HCT116 (cell line): ENCODE measurements at regions not wholly inside any gene's neighbourhood (a gene's known extent, or its start where the extent isn't known, plus 50 kb on each side); places are given as distances from the start of the nearest gene placed in this dataset.

Experiments used
- ATAC-seq: fragments of 200-7000 bp; cut with Tn5 transposase; 2 replicates; pipeline ENCODE4 v1.9.1; 2020; ENCODE audit warnings: mild to moderate bottlenecking, moderate library complexity
- BruUV-seq: library from RNA; stranded (reverse); fragments of 400-500 nt; replicated peaks from 2 replicates; lab custom pipeline; 2021; lab: Mats Ljungman, UMichigan
- CTCF ChIA-PET: fragments of 300-600 bp; sonication (Branson Sonifier 250); formaldehyde crosslinking; loops from one replicate; lab custom pipeline; 2021; ENCODE audit warnings: antibody characterized with exemption; lab: Charles Lee
- POLR2A ChIA-PET: fragments of 300-600, 350-600 bp; sonication (Branson Sonifier 250); formaldehyde crosslinking; loops from one replicate; lab custom pipeline; 2021; ENCODE audit warnings: antibody characterized with exemption; lab: Charles Lee
- RAD21 ChIA-PET, 2 experiments: fragments of 300-600 bp; sonication (Branson Sonifier 250); formaldehyde crosslinking; loops; one replicate each; lab custom pipeline; 2023; ENCODE audit warnings: low total read pairs in 2 of 2; ENCODE audit not compliant: uncharacterized antibody in 2 of 2, unreplicated experiment in 2 of 2, low non-redundant PET in 1 of 2; lab: Charles Lee
- DNase-seq: peaks from one replicate; pipeline ENCODE4 v3.0.0-alpha.2; 2010; ENCODE audit warnings: low read depth, low spot score
- H2AFZ ChIP-seq: fragments of 200-600 bp; shearing (Covaris generic), sonication (generic); 2 replicates; pipeline ENCODE4 v1.6.1; 2017; ENCODE audit warnings: low read depth, mixed run types, mixed read lengths, antibody characterized with exemption, low read length; ENCODE audit not compliant: poor library complexity, severe bottlenecking
- H3K27ac ChIP-seq: 2 replicates; pipeline ENCODE4 v1.5.1; 2012; ENCODE audit warnings: low read depth, low read length
- H3K27me3 ChIP-seq: fragments of 200-600 bp; sonication (generic); 2 replicates; pipeline ENCODE4 v1.6.1; 2016; ENCODE audit warnings: mixed run types, low read length, mixed read lengths; ENCODE audit not compliant: insufficient read depth
- H3K36me3 ChIP-seq, 2 experiments: fragments of 200-500 bp in 1 of 2; fragments of 200-600 bp in 1 of 2; sonication (Bioruptor generic) in 1 of 2; sonication (generic) in 1 of 2; 2 replicates each; pipeline versions ENCODE4 v1.5.1 to v1.6.1; 2014 to 2016; ENCODE audit warnings: low read length in 2 of 2, inconsistent platforms in 1 of 2, mixed read lengths in 1 of 2, mixed run types in 1 of 2; ENCODE audit not compliant: insufficient read depth in 2 of 2, control insufficient read depth in 1 of 2
- H3K4me1 ChIP-seq, 2 experiments: fragments of 200-600 bp in 1 of 2; sonication (generic) in 1 of 2; 2 replicates each; pipeline versions ENCODE4 v1.5.1 to v1.6.1; 2012 to 2017; ENCODE audit warnings: low read length in 2 of 2, inconsistent platforms in 1 of 2, mild to moderate bottlenecking in 1 of 2, mixed read lengths in 1 of 2, mixed run types in 1 of 2, moderate library complexity in 1 of 2; ENCODE audit not compliant: insufficient read depth in 2 of 2, control insufficient read depth in 1 of 2
- H3K4me2 ChIP-seq: fragments of 200-600 bp; sonication (generic); 2 replicates; pipeline ENCODE4 v1.6.1; 2017; ENCODE audit warnings: mixed run types, low read length, mixed read lengths
- H3K4me3 ChIP-seq, 2 experiments: fragments of 200-600 bp in 1 of 2; sonication (generic) in 1 of 2; replicated peaks in 1 of 2; 2 replicates each; pipeline ENCODE4 v1.5.1; 2011 to 2016; ENCODE audit warnings: low read length in 2 of 2, control low read depth in 1 of 2, low read depth in 1 of 2, mild to moderate bottlenecking in 1 of 2, mixed read lengths in 1 of 2, mixed run types in 1 of 2
- H3K79me2 ChIP-seq: fragments of 200-600 bp; sonication (generic); 2 replicates; pipeline ENCODE4 v1.6.1; 2017; ENCODE audit warnings: mild to moderate bottlenecking, mixed run types, low read length, moderate library complexity, mixed read lengths; ENCODE audit not compliant: insufficient read depth
- H3K9ac ChIP-seq: fragments of 200-600 bp; sonication (generic); 2 replicates; pipeline ENCODE4 v1.6.1; 2016; ENCODE audit warnings: low read length, mixed read lengths
- H3K9me2 ChIP-seq: fragments of 200-600 bp; sonication (generic), shearing (Covaris generic); 2 replicates; pipeline ENCODE4 v1.6.1; 2017; ENCODE audit warnings: mixed run types, mild to moderate bottlenecking, moderate library complexity; ENCODE audit not compliant: insufficient read depth
- H3K9me3 ChIP-seq, 2 experiments: fragments of 200-500 bp in 1 of 2; fragments of 200-600 bp in 1 of 2; sonication (Bioruptor generic) in 1 of 2; sonication (generic) in 1 of 2; 2 replicates each; pipeline ENCODE4 v1.6.1; 2014 to 2017; ENCODE audit warnings: low read length in 2 of 2, mixed read lengths in 2 of 2, inconsistent platforms in 1 of 2, low read depth in 1 of 2, mild to moderate bottlenecking in 1 of 2, mixed run types in 1 of 2, moderate library complexity in 1 of 2; ENCODE audit not compliant: control insufficient read depth in 1 of 2, insufficient read depth in 1 of 2
- H4K20me1 ChIP-seq: fragments of 200-600 bp; sonication (generic), shearing (Covaris generic); 2 replicates; pipeline ENCODE4 v1.6.1; 2017; ENCODE audit warnings: mixed run types, mild to moderate bottlenecking, moderate library complexity; ENCODE audit not compliant: insufficient read depth
- ATF3 ChIP-seq: IDR thresholded peaks from 2 replicates; pipeline ENCODE4 v1.6.1; 2012
- EGR1 ChIP-seq: IDR thresholded peaks from 2 replicates; pipeline ENCODE4 v1.6.1; 2012; ENCODE audit warnings: low read depth
- ELF1 ChIP-seq: IDR thresholded peaks from 2 replicates; pipeline ENCODE4 v1.6.1; 2012; ENCODE audit warnings: low read depth, borderline replicate concordance
- MAX ChIP-seq: IDR thresholded peaks from 2 replicates; pipeline ENCODE4 v1.6.1; 2012
- RAD21 ChIP-seq: IDR thresholded peaks from 2 replicates; pipeline ENCODE4 v1.6.1; 2012; ENCODE audit warnings: low read depth, mild to moderate bottlenecking
- REST ChIP-seq: IDR thresholded peaks from 2 replicates; pipeline ENCODE4 v1.6.1; 2012; ENCODE audit warnings: low read depth
- TCF7L2 ChIP-seq: IDR thresholded peaks from 2 replicates; pipeline ENCODE4 v1.7.0; 2011; ENCODE audit warnings: borderline replicate concordance, inconsistent platforms; ENCODE audit not compliant: insufficient read depth, insufficient read length; ENCODE audit errors: extremely low read depth
- YY1 ChIP-seq: IDR thresholded peaks from 2 replicates; pipeline ENCODE4 v1.6.1; 2011; ENCODE audit warnings: low read length, low read depth, moderate library complexity, mild to moderate bottlenecking; ENCODE audit not compliant: insufficient replicate concordance; ENCODE audit errors: extremely low read depth
- ZFX ChIP-seq: fragments of 450-650 bp; IDR thresholded peaks from 2 replicates; pipeline ENCODE4 v1.6.1; 2017
- ZNF274 ChIP-seq: fragments of 200-500 bp; sonication (Bioruptor generic); IDR thresholded peaks from 2 replicates; pipeline ENCODE4 v1.6.1; 2014; ENCODE audit warnings: mild to moderate bottlenecking, low read depth, low read length, inconsistent platforms
- intact Hi-C: fragments of 100-400 bp; cut with micrococcal nuclease; formaldehyde crosslinking; loops from 2 replicates; pipeline ENCODE4 v1.10.0; 2022

- Histone ChIP-seq H2AFZ (no peak overlapping the region), H4K20me1 (no peaks in the 10 kb centered on the region), H3K27me3 (no peaks in the 10 kb centered on the region), H3K9me2 (no peaks in the 10 kb centered on the region; the same call in 1 of the 2 replicates), H3K79me2 (no peaks in the 10 kb centered on the region), H3K4me1 (no peaks in the 10 kb centered on the region), H3K36me3 (no peaks in the 10 kb centered on the region), H3K9me3 (no peaks in the 10 kb centered on the region), H3K27ac (no peak overlapping the region), H3K4me2 (no peak overlapping the region), H3K9ac (no peak overlapping the region), H3K4me3 (no peak overlapping the region)
- RAD21 ChIA-PET = no interaction called here
- DNase-seq (no peak), ATAC-seq (no peak)
- no TSS peak for BruUV-seq
- CTCF ChIA-PET = no interaction called here
- POLR2A ChIA-PET = no interaction called here
- intact Hi-C loops = no loop called here
- TF ChIP-seq ATF3 = no peak
- no peak for TF ChIP-seq ZFX
- TF ChIP-seq TCF7L2 = no peak
- TF ChIP-seq ELF1 = no peak
- TF ChIP-seq RAD21 = no peak
- TF ChIP-seq YY1 = no peak
- TF ChIP-seq EGR1 = no peak
- no peak for TF ChIP-seq REST
- no peak for TF ChIP-seq MAX
- no peak for TF ChIP-seq ZNF274
Observed at GRCh38 chr12:30439201-30439600, 256.5 kb downstream of the IPO8 start.
